GM10266 (cell line): ENCODE measurements at regions not wholly inside any gene's neighbourhood (a gene's known extent, or its start where the extent isn't known, plus 50 kb on each side); places are given as distances from the start of the nearest gene placed in this dataset.

Experiments
- DNase-seq: peaks from one replicate; pipeline ENCODE4 v3.0.0; 2012; ENCODE audit errors: extremely low spot score
- CTCF ChIP-seq: IDR thresholded peaks from 2 replicates; pipeline ENCODE4 v1.5.1; 2012; ENCODE audit warnings: mild to moderate bottlenecking, low read depth; ENCODE audit not compliant: control insufficient read depth, insufficient read depth; ENCODE audit errors: missing control alignments

GRCh38 chr14:45998554-45998953, 653.0 kb downstream of the RPL10L start:
- no peak for DNase-seq
- TF ChIP-seq CTCF = no peak

- TF ChIP-seq CTCF = no peak
- DNase-seq = no peak
Observed at GRCh38 chr14:45990252-45990651, 661.3 kb downstream of the RPL10L start.

GRCh38 chr14:45976001-45976400, 675.6 kb downstream of the RPL10L start:
- no peak for DNase-seq
- no peak for TF ChIP-seq CTCF

GRCh38 chr14:45972416-45972815, 679.2 kb downstream of the RPL10L start:
- DNase-seq = no peak
- no peak for TF ChIP-seq CTCF

- TF ChIP-seq CTCF = no peak
- no peak for DNase-seq
Observed at GRCh38 chr14:45970621-45971020, 681.0 kb downstream of the RPL10L start.

GRCh38 chr14:45968037-45968436, 683.5 kb downstream of the RPL10L start:
- DNase-seq = no peak
- TF ChIP-seq CTCF = no peak

- no peak for DNase-seq
Observed at GRCh38 chr14:45949479-45949878, 696.5 kb upstream of the MIS18BP1 start.

More at GRCh38 chr14:45949479-45949878, 696.5 kb upstream of the MIS18BP1 start:
- no peak for TF ChIP-seq CTCF
